ENCODE measurements at regions not wholly inside any gene's neighbourhood (a gene's known extent, or its start where the extent isn't known, plus 50 kb on each side); places are given as distances from the start of the nearest gene placed in this dataset.

GRCh38 chr1:22264464-22265341, 121.8 kb upstream of the WNT4 start:
- no peak for DNase-seq (ENCODE audit: low read depth, low spot score)

DNA sequence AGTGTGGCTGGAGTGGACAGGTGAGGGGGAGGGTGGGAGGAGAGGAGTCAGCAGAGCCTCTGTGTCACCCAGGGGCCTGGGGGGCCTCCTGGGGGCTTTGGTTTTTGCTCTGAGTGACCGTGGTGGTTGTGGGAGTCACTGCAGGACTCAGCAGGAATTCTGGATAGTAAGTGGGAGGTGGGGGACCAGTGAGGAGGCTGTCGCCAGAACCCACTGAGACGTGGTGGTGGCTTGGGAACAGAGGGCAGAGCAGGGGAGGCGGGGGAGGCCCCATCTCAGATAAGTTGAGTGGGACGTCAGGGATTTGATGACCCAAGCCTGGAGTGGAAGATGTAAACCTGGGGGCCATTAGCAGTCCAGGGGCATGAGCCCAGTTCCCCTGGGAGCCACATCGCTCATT, 123.2 kb upstream of the WNT4 start:
- no peak for DNase-seq (ENCODE audit: low read depth, low spot score)

GRCh38 chr1:22267413-22268175, 124.7 kb upstream of the WNT4 start:
- DNase-seq (ENCODE audit: low read depth, low spot score) = no peak

DNA sequence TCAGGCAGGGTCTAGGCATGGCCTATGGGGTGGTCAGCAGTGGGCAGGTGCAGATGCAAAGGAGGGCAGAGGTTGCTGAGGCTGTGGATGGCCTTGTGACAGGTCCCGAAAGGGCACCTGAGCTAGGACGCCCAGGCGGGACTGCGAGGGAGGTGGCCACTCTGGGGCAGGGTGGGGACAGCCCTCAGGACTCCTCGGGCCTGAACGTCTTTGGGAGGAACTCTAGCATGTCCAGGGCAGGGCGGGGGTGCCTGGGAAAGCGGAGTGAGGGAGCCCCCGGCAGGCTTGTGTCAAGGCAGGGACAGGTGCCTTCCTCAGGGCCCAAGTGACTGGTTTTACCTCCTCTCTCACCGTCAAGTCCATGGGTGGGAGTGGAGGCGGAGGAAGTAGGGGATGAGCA, 125.4 kb upstream of the WNT4 start:
- no peak for DNase-seq (ENCODE audit: low read depth, low spot score)

GRCh38 chr1:22271847-22272801, 129.2 kb upstream of the WNT4 start:
- no peak for DNase-seq (ENCODE audit: low read depth, low spot score)

GRCh38 chr1:22273686-22274681, 131.1 kb upstream of the WNT4 start:
- DNase-seq (ENCODE audit: low read depth, low spot score) = no peak

DNA sequence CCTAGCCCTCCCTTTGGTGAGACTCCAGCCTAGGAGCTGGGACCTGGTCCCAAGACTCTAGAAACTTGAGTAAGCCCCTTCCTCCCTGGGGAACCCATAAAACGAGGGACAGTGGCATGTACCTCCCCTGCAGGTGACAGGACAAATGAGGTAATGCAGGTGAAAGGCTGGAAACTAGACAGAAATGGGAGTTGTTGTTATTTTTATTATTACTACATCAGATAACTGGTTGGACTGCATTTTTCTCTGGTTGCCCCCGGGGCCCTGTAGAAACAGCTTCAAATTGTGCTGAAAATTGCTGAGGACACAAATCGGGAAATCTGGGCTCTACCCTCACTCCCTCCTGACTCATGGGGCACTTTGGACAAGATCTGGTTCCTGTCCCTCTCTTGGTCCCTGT, 132.3 kb upstream of the WNT4 start:
- DNase-seq (ENCODE audit: low read depth, low spot score) = no peak

- peak; percentile 80 for DNase-seq (ENCODE audit: low read depth, low spot score)
Measured at GRCh38 chr1:22275626-22276395, 132.9 kb upstream of the WNT4 start.

GRCh38 chr1:22276396-22276748, 133.5 kb upstream of the WNT4 start:
- DNase-seq (ENCODE audit: low read depth, low spot score) = no peak

GRCh38 chr1:22277662-22278061, 134.8 kb upstream of the WNT4 start:
- DNase-seq (ENCODE audit: low read depth, low spot score) = no peak

GRCh38 chr1:22279735-22280134, 136.8 kb upstream of the WNT4 start:
- no peak for DNase-seq (ENCODE audit: low read depth, low spot score)

GRCh38 chr1:22280526-22280925, 137.6 kb upstream of the WNT4 start:
- no peak for DNase-seq (ENCODE audit: low read depth, low spot score)

GRCh38 chr1:22281521-22282363, 138.8 kb upstream of the WNT4 start:
- DNase-seq (ENCODE audit: low read depth, low spot score) = no peak

DNA sequence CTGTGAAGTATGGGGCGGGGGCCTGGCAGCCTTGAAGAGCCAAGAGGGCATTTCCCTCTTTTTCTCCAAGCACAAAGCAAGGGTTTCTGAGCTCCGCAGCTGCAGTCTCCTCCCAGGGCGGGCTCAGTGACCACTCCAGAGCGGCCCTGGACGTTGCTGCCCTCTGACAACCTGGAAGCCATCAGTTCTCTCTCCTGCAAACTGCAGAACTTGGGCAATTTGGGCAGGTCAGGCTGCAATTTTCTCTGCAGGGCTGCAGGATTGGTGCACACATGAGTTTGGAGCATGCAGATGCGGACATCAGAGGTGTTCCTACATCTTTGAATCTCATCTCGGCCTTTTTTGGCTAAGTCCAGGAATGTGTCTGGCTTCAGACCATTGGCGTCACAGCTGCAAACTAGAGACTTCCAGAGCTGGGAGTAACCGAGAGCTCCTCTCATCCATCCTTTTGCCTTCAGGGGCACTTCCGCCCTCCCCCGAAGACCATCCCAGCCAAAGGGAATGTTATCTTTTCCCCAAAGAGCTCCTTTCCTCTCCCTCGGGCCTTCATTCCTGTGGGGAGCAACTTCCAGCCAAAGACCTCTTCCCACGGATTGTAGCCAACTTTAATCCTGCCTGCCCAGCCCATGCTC, 139.6 kb upstream of the WNT4 start:
- no peak for DNase-seq (ENCODE audit: low read depth, low spot score)

- DNase-seq (ENCODE audit: low read depth, low spot score) = no peak
Measured at GRCh38 chr1:22283596-22283995, 140.7 kb upstream of the WNT4 start.

- no peak for DNase-seq (ENCODE audit: low read depth, low spot score)
Measured at GRCh38 chr1:22284236-22284635, 141.3 kb upstream of the WNT4 start.

DNA sequence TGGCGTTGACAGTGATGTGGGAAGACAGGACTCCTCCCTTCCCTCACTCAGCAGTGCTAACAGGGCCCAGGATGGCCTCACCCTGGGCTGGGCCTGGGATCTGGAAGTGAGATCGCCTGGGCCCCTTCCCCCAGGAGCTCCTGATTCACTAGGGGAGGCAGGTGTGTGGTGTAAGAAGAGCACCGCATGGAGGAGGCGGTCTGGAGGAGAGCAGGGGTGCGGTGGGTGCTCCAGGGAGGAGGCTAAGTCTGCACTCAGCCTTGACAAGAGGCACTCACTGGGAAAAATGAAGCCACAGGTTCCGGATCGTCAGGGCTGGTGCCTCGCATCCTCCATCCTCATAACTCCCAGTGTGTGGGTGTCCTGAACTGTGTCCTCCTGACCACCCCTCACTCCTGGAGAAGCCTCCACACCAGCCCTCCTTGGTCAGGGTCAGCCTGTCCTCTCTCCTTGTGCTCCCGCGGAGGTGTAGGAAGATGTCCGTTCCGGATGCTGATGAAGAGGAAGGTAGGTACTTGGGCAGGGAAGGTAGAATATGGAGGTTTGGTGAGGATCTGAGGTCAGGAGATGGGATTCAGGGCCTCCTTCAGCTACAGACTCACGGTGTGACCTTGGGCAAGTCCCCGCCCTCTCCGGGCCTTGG, 142.1 kb upstream of the WNT4 start:
- DNase-seq (ENCODE audit: low read depth, low spot score) = no peak

Measured in astrocyte of the hippocampus (primary cell).